ENCODE measurements at regions not wholly inside any gene's neighbourhood (a gene's known extent, or its start where the extent isn't known, plus 50 kb on each side); places are given as distances from the start of the nearest gene placed in this dataset.

- DNase-seq: no peak
Observed at GRCh38 chr3:77887611-77888010, 847.7 kb downstream of the ROBO2 start.

DNA sequence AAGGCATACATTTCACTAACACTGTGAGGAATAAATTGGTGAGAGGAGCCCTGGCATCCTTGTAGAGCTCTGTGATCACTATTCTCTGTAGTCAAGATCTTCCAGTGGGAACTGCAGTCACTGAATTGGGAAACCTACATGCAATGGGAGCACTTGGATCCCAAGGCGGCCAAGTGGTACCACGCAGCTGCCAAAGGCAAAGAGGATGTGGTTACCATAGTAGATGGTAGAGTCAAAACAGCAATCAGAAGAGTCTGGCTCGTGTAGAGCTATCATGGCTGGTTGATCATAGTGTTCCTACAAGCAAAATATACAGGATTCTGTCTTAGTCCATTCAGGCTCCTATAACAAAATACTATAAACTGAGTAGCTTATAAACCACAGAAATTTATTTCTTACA is 849.7 kb downstream of the ROBO2 start:
- no peaks in the 10 kb centered on the region for H3K9me3 ChIP-seq
- TF ChIP-seq, protein P1, sequence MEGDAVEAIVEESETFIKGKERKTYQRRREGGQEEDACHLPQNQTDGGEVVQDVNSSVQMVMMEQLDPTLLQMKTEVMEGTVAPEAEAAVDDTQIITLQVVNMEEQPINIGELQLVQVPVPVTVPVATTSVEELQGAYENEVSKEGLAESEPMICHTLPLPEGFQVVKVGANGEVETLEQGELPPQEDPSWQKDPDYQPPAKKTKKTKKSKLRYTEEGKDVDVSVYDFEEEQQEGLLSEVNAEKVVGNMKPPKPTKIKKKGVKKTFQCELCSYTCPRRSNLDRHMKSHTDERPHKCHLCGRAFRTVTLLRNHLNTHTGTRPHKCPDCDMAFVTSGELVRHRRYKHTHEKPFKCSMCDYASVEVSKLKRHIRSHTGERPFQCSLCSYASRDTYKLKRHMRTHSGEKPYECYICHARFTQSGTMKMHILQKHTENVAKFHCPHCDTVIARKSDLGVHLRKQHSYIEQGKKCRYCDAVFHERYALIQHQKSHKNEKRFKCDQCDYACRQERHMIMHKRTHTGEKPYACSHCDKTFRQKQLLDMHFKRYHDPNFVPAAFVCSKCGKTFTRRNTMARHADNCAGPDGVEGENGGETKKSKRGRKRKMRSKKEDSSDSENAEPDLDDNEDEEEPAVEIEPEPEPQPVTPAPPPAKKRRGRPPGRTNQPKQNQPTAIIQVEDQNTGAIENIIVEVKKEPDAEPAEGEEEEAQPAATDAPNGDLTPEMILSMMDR (IDR thresholded peaks at IDR 0.05): no peak
- TF ChIP-seq POLR2A (IDR thresholded peaks at IDR 0.05): no peak
- H3K27ac ChIP-seq: no peak overlapping the region
- H3K36me3 ChIP-seq: no peaks in the 10 kb centered on the region
- H3K4me3 ChIP-seq: no peak overlapping the region
- DNase-seq: no peak
- no peaks in the 10 kb centered on the region for H3K4me1 ChIP-seq
- H3K27me3 ChIP-seq: no peaks in the 10 kb centered on the region

More at GRCh38 chr3:77887611-77888010, 847.7 kb downstream of the ROBO2 start:
- no peaks in the 10 kb centered on the region for H3K27me3 ChIP-seq
- H3K36me3 ChIP-seq: no peaks in the 10 kb centered on the region
- H3K4me3 ChIP-seq: no peak overlapping the region
- no peaks in the 10 kb centered on the region for H3K4me1 ChIP-seq
- no peak overlapping the region for H3K27ac ChIP-seq
- TF ChIP-seq, protein P1 (IDR thresholded peaks at IDR 0.05): no peak
- no peak for TF ChIP-seq POLR2A (IDR thresholded peaks at IDR 0.05)
- H3K9me3 ChIP-seq: no peaks in the 10 kb centered on the region

- TF ChIP-seq POLR2A (IDR thresholded peaks at IDR 0.05): no peak
- TF ChIP-seq, protein P1 (IDR thresholded peaks at IDR 0.05): no peak
- H3K36me3 ChIP-seq: no peaks in the 10 kb centered on the region
- H3K9me3 ChIP-seq: no peaks in the 10 kb centered on the region
- no peaks in the 10 kb centered on the region for H3K27me3 ChIP-seq
- H3K27ac ChIP-seq: no peak overlapping the region
- no peak overlapping the region for H3K4me3 ChIP-seq
- DNase-seq: no peak
- no peaks in the 10 kb centered on the region for H3K4me1 ChIP-seq
Observed at GRCh38 chr3:77898621-77899020, 858.7 kb downstream of the ROBO2 start.

GRCh38 chr3:77902675-77903074 is 862.8 kb downstream of the ROBO2 start:
- Histone ChIP-seq H3K27ac (no peak overlapping the region), H3K9me3 (no peaks in the 10 kb centered on the region), H3K4me3 (no peak overlapping the region), H3K4me1 (no peaks in the 10 kb centered on the region), H3K36me3 (no peaks in the 10 kb centered on the region), H3K27me3 (no peaks in the 10 kb centered on the region)
- TF ChIP-seq, protein P1 (IDR thresholded peaks at IDR 0.05): no peak
- TF ChIP-seq POLR2A (IDR thresholded peaks at IDR 0.05): no peak
- no peak for DNase-seq

DNA sequence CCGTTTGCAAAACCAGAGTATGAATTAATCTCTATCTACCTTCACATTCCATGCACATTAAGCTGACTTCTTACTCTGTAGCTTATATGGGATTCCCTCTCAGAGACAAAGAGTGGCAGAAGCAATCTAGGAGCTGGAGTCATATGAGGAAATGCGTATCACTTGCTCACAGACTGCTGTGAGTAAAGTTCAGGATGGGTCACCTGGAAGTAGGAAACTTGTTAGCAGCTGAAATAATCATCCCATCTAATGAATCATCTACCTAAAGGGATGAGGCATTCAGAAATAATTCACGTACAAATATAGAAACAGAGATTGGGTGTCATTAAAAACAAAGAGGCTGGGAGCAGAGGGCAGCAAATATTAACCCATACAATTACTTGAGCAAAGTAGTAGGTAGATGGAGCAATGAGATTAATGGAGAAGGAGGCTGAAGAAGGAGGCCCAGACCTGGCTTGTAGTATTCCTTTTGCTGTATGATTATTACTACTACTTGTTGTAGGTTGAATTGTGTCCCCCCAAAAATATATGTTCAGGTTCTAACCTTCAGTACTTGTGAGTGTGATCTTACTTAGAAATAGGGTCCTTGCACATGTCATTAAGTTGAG is 866.3 kb downstream of the ROBO2 start:
- DNase-seq: no peak
- H3K4me1 ChIP-seq: no peaks in the 10 kb centered on the region
- no peak overlapping the region for H3K4me3 ChIP-seq
- no peaks in the 10 kb centered on the region for H3K27me3 ChIP-seq
- no peaks in the 10 kb centered on the region for H3K9me3 ChIP-seq
- H3K36me3 ChIP-seq: no peaks in the 10 kb centered on the region
- TF ChIP-seq POLR2A (IDR thresholded peaks at IDR 0.05): no peak
- TF ChIP-seq, protein P1 (IDR thresholded peaks at IDR 0.05): no peak
- H3K27ac ChIP-seq: no peak overlapping the region

All from Peyer's patch (tissue), 4 donors.